Panc1 (cell line): ENCODE measurements at regions not wholly inside any gene's neighbourhood (a gene's known extent, or its start where the extent isn't known, plus 50 kb on each side); places are given as distances from the start of the nearest gene placed in this dataset.

ENCODE experiments used
- ATAC-seq: fragments of 200-7000 bp; cut with Tn5 transposase; 2 replicates; pipeline ENCODE4 v1.9.1; 2020; ENCODE audit warnings: mild to moderate bottlenecking, moderate library complexity
- BruUV-seq: library from RNA; stranded (reverse); fragments of 400-500 nt; replicated peaks from 2 replicates; lab custom pipeline; 2021; lab: Mats Ljungman, UMichigan
- CTCF ChIA-PET: fragments of 300-600 bp; sonication (Branson Sonifier 250); formaldehyde crosslinking; loops from one replicate; lab custom pipeline; 2022; ENCODE audit warnings: antibody characterized with exemption; lab: Charles Lee
- POLR2A ChIA-PET: fragments of 300-600 bp; sonication (Branson Sonifier 250); formaldehyde crosslinking; loops from one replicate; lab custom pipeline; 2022; ENCODE audit warnings: antibody characterized with exemption; lab: Charles Lee
- DNase-seq: peaks from one replicate; pipeline ENCODE4 v3.0.0-alpha.2; 2010; ENCODE audit warnings: low read depth, low spot score
- H3K27ac ChIP-seq: 2 replicates; pipeline ENCODE4 v1.5.1; 2011; ENCODE audit warnings: mild to moderate bottlenecking, low read length, inconsistent platforms
- H3K27me3 ChIP-seq: fragments of 200-500 bp; sonication (Bioruptor generic); 2 replicates; pipeline ENCODE4 v1.6.0; 2014; ENCODE audit warnings: low read length, inconsistent platforms; ENCODE audit not compliant: control insufficient read depth, insufficient read depth
- H3K36me3 ChIP-seq: fragments of 200-500 bp; sonication (Bioruptor generic); 2 replicates; pipeline ENCODE4 v1.5.1; 2014; ENCODE audit warnings: inconsistent platforms, mild to moderate bottlenecking, low read length, moderate library complexity; ENCODE audit not compliant: control insufficient read depth, insufficient read depth
- H3K4me1 ChIP-seq: 2 replicates; pipeline ENCODE4 v1.5.1; 2011; ENCODE audit warnings: inconsistent platforms, mild to moderate bottlenecking, low read length, moderate library complexity; ENCODE audit not compliant: control insufficient read depth, insufficient read depth
- H3K4me3 ChIP-seq, 2 experiments: 2 replicates each; pipeline ENCODE4 v1.5.1; 2011 to 2012; ENCODE audit warnings: low read depth in 2 of 2, low read length in 2 of 2, mild to moderate bottlenecking in 2 of 2, inconsistent platforms in 1 of 2, moderate library complexity in 1 of 2
- H3K9me3 ChIP-seq: fragments of 200-500 bp; sonication (Bioruptor generic); 2 replicates; pipeline ENCODE4 v1.5.1; 2014; ENCODE audit warnings: low read depth, mild to moderate bottlenecking, inconsistent platforms, low read length, moderate library complexity; ENCODE audit not compliant: control insufficient read depth, insufficient read depth
- CTCF ChIP-seq: fragments of 450-650 bp; IDR thresholded peaks from 2 replicates; pipeline ENCODE4 v1.5.1; 2017; ENCODE audit warnings: mild to moderate bottlenecking
- POLR2AphosphoS5 ChIP-seq: IDR thresholded peaks from 2 replicates; pipeline ENCODE4 v1.6.1; 2012; ENCODE audit warnings: mild to moderate bottlenecking, low read depth, low read length, moderate library complexity
- REST ChIP-seq, 2 experiments: IDR thresholded peaks; 2 replicates each; pipeline ENCODE4 v1.6.1; 2011 to 2012; ENCODE audit warnings: low read depth in 2 of 2, control low read depth in 1 of 2, low read length in 1 of 2, mild to moderate bottlenecking in 1 of 2, moderate library complexity in 1 of 2; ENCODE audit not compliant: insufficient read depth in 1 of 2
- SIN3A ChIP-seq: IDR thresholded peaks from 2 replicates; pipeline ENCODE4 v1.6.1; 2012; ENCODE audit warnings: low read depth, mild to moderate bottlenecking, low read length, moderate library complexity, borderline replicate concordance; ENCODE audit not compliant: insufficient read depth
- TCF7L2 ChIP-seq: IDR thresholded peaks from 2 replicates; pipeline ENCODE4 v1.6.1; 2011; ENCODE audit warnings: mild to moderate bottlenecking, low read depth, low read length, inconsistent platforms
- in situ Hi-C: cut with HindIII; loops from 2 replicates; pipeline ENCODE4 v1.10.0; 2016; ENCODE audit warnings: low sequenced_read_pairs, low pct_unique_long_range_greater_than_20kb
- intact Hi-C: fragments of 100-400 bp; cut with micrococcal nuclease; formaldehyde crosslinking; loops from one replicate; pipeline ENCODE4 v1.10.0; 2022; ENCODE audit not compliant: unreplicated experiment

- BruUV-seq, result no TSS peak
- Histone ChIP-seq H3K4me1 (no peaks in the 10 kb centered on the region), H3K4me3 (no peak overlapping the region), H3K27me3 (no peaks in the 10 kb centered on the region), H3K9me3 (no peaks in the 10 kb centered on the region), H3K27ac (no peak overlapping the region), H3K36me3 (no peaks in the 10 kb centered on the region; the same call in 1 of the 2 replicates)
- CTCF ChIA-PET, result no interaction called here
- POLR2A ChIA-PET, result no interaction called here
- TF ChIP-seq SIN3A (no peak), TCF7L2 (no peak), POLR2AphosphoS5 (no peak), CTCF (no peak), REST (IDR thresholded peaks at IDR 0.05; ENCODE audit: insufficient read depth in 1 of 2, low read depth in 2 of 2, low read length in 1 of 2) (no peak)
- no peak for DNase-seq
- in situ Hi-C loops, result no loop called here
- intact Hi-C loops, result no loop called here
- ATAC-seq, result no peak
These were observed 102.0 kb upstream of the ADAMTS18 start for GRCh38 chr16:77536809-77537208.

- DNase-seq (no peak), ATAC-seq (no peak)
- Histone ChIP-seq H3K4me3 (no peak overlapping the region), H3K27ac (no peak overlapping the region), H3K27me3 (no peaks in the 10 kb centered on the region), H3K36me3 (no peaks in the 10 kb centered on the region), H3K9me3 (no peaks in the 10 kb centered on the region), H3K4me1 (no peaks in the 10 kb centered on the region)
- ChIA-PET POLR2A (no interaction called here), CTCF (no interaction called here)
- no peak for TF ChIP-seq REST (IDR thresholded peaks at IDR 0.05; ENCODE audit: insufficient read depth in 1 of 2, low read depth in 2 of 2, low read length in 1 of 2)
- TF ChIP-seq TCF7L2, result no peak
- no peak for TF ChIP-seq CTCF
- no peak for TF ChIP-seq SIN3A
- TF ChIP-seq POLR2AphosphoS5, result no peak
- BruUV-seq, result no TSS peak
- in situ Hi-C loops (no loop called here), intact Hi-C loops (no loop called here)
These were observed 104.7 kb upstream of the ADAMTS18 start for GRCh38 chr16:77539421-77540034.
